AG10803 (cell line): ENCODE measurements at regions not wholly inside any gene's neighbourhood (a gene's known extent, or its start where the extent isn't known, plus 50 kb on each side); places are given as distances from the start of the nearest gene placed in this dataset.

Source experiments
- DNase-seq: peaks from one replicate; pipeline ENCODE4 v3.0.0; 2010; ENCODE audit warnings: low read depth
- H3K4me3 ChIP-seq: 2 replicates; pipeline ENCODE4 v1.5.1; 2011; ENCODE audit warnings: mild to moderate bottlenecking, low read length, control low read depth
- TF ChIP-seq, protein P1 (sequence below): conservative IDR thresholded peaks from 2 replicates; pipeline ENCODE4 v1.5.1; 2011; ENCODE audit warnings: mild to moderate bottlenecking, low read length, control low read depth, inconsistent platforms

- TF ChIP-seq, protein P1, sequence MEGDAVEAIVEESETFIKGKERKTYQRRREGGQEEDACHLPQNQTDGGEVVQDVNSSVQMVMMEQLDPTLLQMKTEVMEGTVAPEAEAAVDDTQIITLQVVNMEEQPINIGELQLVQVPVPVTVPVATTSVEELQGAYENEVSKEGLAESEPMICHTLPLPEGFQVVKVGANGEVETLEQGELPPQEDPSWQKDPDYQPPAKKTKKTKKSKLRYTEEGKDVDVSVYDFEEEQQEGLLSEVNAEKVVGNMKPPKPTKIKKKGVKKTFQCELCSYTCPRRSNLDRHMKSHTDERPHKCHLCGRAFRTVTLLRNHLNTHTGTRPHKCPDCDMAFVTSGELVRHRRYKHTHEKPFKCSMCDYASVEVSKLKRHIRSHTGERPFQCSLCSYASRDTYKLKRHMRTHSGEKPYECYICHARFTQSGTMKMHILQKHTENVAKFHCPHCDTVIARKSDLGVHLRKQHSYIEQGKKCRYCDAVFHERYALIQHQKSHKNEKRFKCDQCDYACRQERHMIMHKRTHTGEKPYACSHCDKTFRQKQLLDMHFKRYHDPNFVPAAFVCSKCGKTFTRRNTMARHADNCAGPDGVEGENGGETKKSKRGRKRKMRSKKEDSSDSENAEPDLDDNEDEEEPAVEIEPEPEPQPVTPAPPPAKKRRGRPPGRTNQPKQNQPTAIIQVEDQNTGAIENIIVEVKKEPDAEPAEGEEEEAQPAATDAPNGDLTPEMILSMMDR = no peak
Measured at GRCh38 chr17:71164561-71164960, 956.3 kb upstream of the SOX9 start.

GRCh38 chr17:71166311-71166710 is 954.5 kb upstream of the SOX9 start:
- TF ChIP-seq, protein P1 = no peak
- no peak overlapping the region for H3K4me3 ChIP-seq
- DNase-seq = no peak

More at GRCh38 chr17:71164561-71164960, 956.3 kb upstream of the SOX9 start:
- DNase-seq = no peak
- no peak overlapping the region for H3K4me3 ChIP-seq

DNA sequence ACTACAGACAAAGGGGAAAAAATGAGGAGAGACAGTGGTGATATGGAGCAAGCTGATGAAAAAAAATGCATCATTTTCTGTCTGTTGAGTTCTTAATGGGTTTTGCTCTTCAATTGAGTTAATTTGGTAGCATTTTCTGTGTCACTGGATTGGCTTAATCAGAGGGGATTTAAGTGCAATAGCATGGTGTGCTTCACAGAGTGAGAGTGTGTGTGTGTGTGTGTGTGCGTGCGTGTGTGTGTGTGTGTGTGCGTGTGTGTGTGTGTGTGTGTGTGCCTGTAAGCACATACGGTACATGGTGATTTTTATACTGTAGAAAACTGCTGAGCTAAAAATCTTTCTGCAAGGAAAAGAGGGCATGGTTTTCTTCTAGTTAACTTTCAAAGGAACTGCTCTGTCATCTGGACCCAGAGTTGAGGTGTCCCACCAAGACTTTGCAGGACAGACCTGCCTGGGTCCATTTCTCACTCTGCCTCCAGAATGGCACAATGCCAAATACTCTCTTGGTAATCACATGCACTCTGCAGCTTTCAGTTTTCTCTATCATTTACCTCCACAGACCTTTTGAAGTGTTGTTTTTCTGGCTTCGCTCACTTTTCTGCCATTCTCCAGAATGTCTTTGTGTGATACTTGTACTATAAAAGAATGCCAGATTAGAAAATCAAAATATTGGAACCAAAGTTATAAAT is 952.6 kb upstream of the SOX9 start:
- no peak for DNase-seq
- TF ChIP-seq, protein P1 = no peak
- H3K4me3 ChIP-seq = no peak overlapping the region

DNA sequence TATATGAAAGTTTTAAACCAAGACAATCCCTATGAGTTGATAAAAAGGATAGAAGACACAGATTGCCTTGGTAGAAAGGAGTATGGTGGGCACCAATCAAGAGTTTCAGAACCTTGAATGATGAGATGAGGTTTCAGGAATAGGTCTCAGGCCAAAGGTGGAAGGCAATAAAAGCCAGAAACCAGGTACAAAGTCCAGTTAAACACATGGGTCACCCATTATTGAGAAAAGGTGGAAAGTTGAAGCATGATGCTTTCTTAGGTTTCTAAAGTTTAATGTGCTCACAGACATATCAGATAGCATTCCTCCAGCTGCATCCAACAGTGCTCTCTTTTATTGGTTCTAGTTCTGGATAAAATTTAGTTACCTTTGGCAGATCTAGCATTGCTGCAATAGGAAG is 950.8 kb upstream of the SOX9 start:
- TF ChIP-seq, protein P1 = no peak
- no peak for DNase-seq
- H3K4me3 ChIP-seq = no peak overlapping the region

DNA sequence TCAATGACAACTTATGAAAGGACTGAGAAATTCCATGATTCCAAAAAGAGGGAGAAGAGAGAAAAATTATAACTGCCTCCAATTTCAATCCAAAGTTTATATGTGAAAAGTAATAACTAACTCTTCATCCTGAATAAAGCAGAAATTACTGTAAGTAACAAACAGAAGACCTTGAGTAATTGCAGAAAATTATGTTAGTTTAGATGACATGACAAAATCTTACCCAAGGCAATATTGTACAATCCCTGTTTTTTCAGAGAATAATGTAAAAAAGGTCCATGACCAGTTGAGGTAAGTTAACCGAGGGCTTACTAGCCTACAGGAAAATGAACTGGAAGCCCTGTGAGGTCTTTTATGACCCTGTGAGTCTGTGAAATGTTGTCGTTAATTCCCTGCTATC is 949.5 kb upstream of the SOX9 start:
- TF ChIP-seq, protein P1 = no peak
- no peak overlapping the region for H3K4me3 ChIP-seq
- no peak for DNase-seq

- TF ChIP-seq, protein P1 = no peak
- no peak overlapping the region for H3K4me3 ChIP-seq
Measured at GRCh38 chr17:71173991-71174390, 946.8 kb upstream of the SOX9 start.

DNA sequence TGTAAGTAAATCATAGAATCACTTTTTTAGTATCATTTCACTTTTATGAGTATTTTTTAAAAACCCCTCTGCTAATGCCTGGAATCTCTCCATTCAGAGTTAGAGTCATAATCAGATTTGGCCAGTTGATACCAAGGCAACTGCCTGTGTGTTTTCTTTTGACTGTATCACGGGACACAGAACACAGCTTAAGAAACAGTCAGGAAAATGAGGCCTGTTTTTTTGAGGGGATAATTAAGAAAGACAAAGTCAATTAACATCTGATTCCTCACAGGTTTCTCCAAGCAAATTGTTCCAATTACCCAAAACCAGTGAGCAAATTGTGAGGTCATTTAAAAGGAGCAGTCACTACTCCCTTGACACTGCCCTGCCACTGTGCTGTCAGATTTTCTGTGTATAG is 944.5 kb upstream of the SOX9 start:
- TF ChIP-seq, protein P1 = no peak

More at GRCh38 chr17:71173991-71174390, 946.8 kb upstream of the SOX9 start:
- DNase-seq = no peak

More for the DNA sequence above, 944.5 kb upstream of the SOX9 start:
- no peak overlapping the region for H3K4me3 ChIP-seq
- no peak for DNase-seq
